MM.1S (cell line): ENCODE measurements at regions not wholly inside any gene's neighbourhood (a gene's known extent, or its start where the extent isn't known, plus 50 kb on each side); places are given as distances from the start of the nearest gene placed in this dataset.

Experiments
- DNase-seq: peaks from one replicate; pipeline ENCODE4 v3.0.0-alpha.2; 2015
- H2AFZ ChIP-seq: fragments of 300-600 bp; sonication (generic); 2 replicates; pipeline ENCODE4 v1.6.0; 2016; ENCODE audit warnings: antibody characterized with exemption, low read length
- H3F3A ChIP-seq: fragments of 300-600 bp; sonication (generic); 2 replicates; pipeline ENCODE4 v1.6.1; 2016; ENCODE audit warnings: mild to moderate bottlenecking, antibody characterized with exemption, low read length, moderate library complexity, mixed read lengths; ENCODE audit not compliant: insufficient read depth
- H3K27ac ChIP-seq: fragments of 300-600 bp; sonication (generic); 2 replicates; pipeline ENCODE4 v1.5.1; 2016; ENCODE audit warnings: mild to moderate bottlenecking, low read length
- H3K27me3 ChIP-seq: fragments of 300-600 bp; sonication (generic); replicated peaks from 2 replicates; pipeline ENCODE4 v1.6.0; 2016; ENCODE audit warnings: low read length; ENCODE audit not compliant: insufficient read depth
- H3K36me3 ChIP-seq: fragments of 300-600 bp; sonication (generic); replicated peaks from 2 replicates; pipeline ENCODE4 v1.6.1; 2016; ENCODE audit warnings: mild to moderate bottlenecking, low read length, mixed read lengths; ENCODE audit not compliant: insufficient read depth
- H3K4me1 ChIP-seq: fragments of 300-600 bp; sonication (generic); 2 replicates; pipeline ENCODE4 v1.6.1; 2016; ENCODE audit warnings: low read length, mixed read lengths
- H3K4me2 ChIP-seq: fragments of 300-600 bp; sonication (generic); 2 replicates; pipeline ENCODE4 v1.6.0; 2016; ENCODE audit warnings: low read depth, low read length
- H3K4me3 ChIP-seq: fragments of 300-600 bp; sonication (generic); 2 replicates; pipeline ENCODE4 v1.5.1; 2016; ENCODE audit warnings: low read length, mixed read lengths
- H3K79me2 ChIP-seq: fragments of 300-600 bp; sonication (generic); 2 replicates; pipeline ENCODE4 v1.6.1; 2016; ENCODE audit warnings: mixed run types, low read length, mixed read lengths
- H3K9ac ChIP-seq: fragments of 300-600 bp; sonication (generic); 2 replicates; pipeline ENCODE4 v1.6.1; 2016; ENCODE audit warnings: low read length, mixed read lengths
- H3K9me2 ChIP-seq: fragments of 300-600 bp; sonication (generic); replicated peaks from 2 replicates; pipeline ENCODE4 v1.6.1; 2016; ENCODE audit warnings: mild to moderate bottlenecking, low read length, mixed read lengths; ENCODE audit not compliant: insufficient read depth
- H3K9me3 ChIP-seq: fragments of 300-600 bp; sonication (generic); replicated peaks from 2 replicates; pipeline ENCODE4 v1.6.1; 2016; ENCODE audit warnings: mild to moderate bottlenecking, low read length, mixed read lengths; ENCODE audit not compliant: insufficient read depth
- H4K20me1 ChIP-seq: fragments of 300-600 bp; sonication (generic); 2 replicates; pipeline ENCODE4 v1.6.1; 2016; ENCODE audit warnings: mild to moderate bottlenecking, low read length, moderate library complexity, mixed read lengths; ENCODE audit not compliant: insufficient read depth
- CTCF ChIP-seq: fragments of 300-600 bp; sonication (generic); IDR thresholded peaks from 2 replicates; pipeline ENCODE4 v1.5.1; 2016; ENCODE audit warnings: antibody characterized with exemption, low read length, mixed read lengths
- EZH2 ChIP-seq: fragments of 300-600 bp; sonication (generic); optimal IDR thresholded peaks from 2 replicates; pipeline ENCODE3; 2017; ENCODE audit warnings: low read depth, mild to moderate bottlenecking, antibody characterized with exemption, low read length, mixed read lengths
- EZH2phosphoT487 ChIP-seq: fragments of 300-600 bp; sonication (generic); IDR thresholded peaks from 2 replicates; pipeline ENCODE4 v1.6.1; 2018; ENCODE audit warnings: antibody characterized with exemption, low read length

GRCh38 chr15:35827911-35828310, 281.9 kb upstream of the DPH6 start:
- no peaks in the 10 kb centered on the region for H3K36me3 ChIP-seq
- no peaks in the 10 kb centered on the region for H3K27me3 ChIP-seq
- H3K9me3 ChIP-seq = no peaks in the 10 kb centered on the region
- no peak overlapping the region for H3K27ac ChIP-seq
- no peaks in the 10 kb centered on the region for H3F3A ChIP-seq
- peaks cover 7% of the 10 kb centered on the region; the same call in 1 of the 2 replicates for H3K4me1 ChIP-seq
- DNase-seq = no peak
- H3K4me2 ChIP-seq = peak overlapping the region; percentile 11; the same call in 1 of the 2 replicates
- no peak overlapping the region for H3K4me3 ChIP-seq
- TF ChIP-seq EZH2phosphoT487 (no peak), CTCF (no peak), EZH2 (no peak)
- H3K9ac ChIP-seq = no peak overlapping the region
- no peaks in the 10 kb centered on the region for H3K79me2 ChIP-seq
- H4K20me1 ChIP-seq = no peaks in the 10 kb centered on the region
- no peak overlapping the region for H2AFZ ChIP-seq
- no peaks in the 10 kb centered on the region for H3K9me2 ChIP-seq

DNA sequence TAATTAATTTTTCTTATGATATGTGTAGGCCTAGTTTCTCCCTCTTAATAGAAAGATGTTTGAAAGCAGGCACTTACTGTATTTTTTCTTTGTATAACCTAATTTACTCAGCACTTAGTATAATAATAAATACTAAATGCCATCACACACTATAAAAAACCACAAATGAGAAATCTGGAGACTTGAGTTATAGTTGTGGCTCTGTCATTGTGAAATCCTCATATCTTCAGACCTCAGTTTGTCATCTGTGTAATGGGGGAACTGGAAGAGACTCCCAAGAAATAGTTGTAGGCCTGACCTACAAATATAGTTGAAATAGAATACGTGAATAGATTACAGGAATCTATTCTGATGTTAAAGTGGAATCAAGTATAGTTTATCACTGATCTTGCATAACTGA, 287.6 kb upstream of the DPH6 start:
- Histone ChIP-seq H3K9ac (no peak overlapping the region), H3K9me2 (no peaks in the 10 kb centered on the region), H3K79me2 (no peaks in the 10 kb centered on the region), H3K4me2 (no peak overlapping the region), H3K4me1 (no peaks in the 10 kb centered on the region), H3K27ac (no peak overlapping the region), H2AFZ (no peak overlapping the region), H3F3A (no peaks in the 10 kb centered on the region), H3K4me3 (no peak overlapping the region), H4K20me1 (no peaks in the 10 kb centered on the region), H3K9me3 (no peaks in the 10 kb centered on the region), H3K27me3 (no peaks in the 10 kb centered on the region), H3K36me3 (no peaks in the 10 kb centered on the region)
- no peak for TF ChIP-seq EZH2phosphoT487
- no peak for TF ChIP-seq EZH2
- no peak for TF ChIP-seq CTCF
- no peak for DNase-seq

- no peak overlapping the region for H2AFZ ChIP-seq
Measured at GRCh38 chr15:35834216-35834830, 288.4 kb upstream of the DPH6 start.

More at GRCh38 chr15:35834216-35834830, 288.4 kb upstream of the DPH6 start:
- no peaks in the 10 kb centered on the region for H3K27me3 ChIP-seq
- DNase-seq = no peak
- no peaks in the 10 kb centered on the region for H3K36me3 ChIP-seq
- H3K27ac ChIP-seq = no peak overlapping the region
- H3K79me2 ChIP-seq = no peaks in the 10 kb centered on the region
- H3K4me1 ChIP-seq = no peaks in the 10 kb centered on the region
- no peak overlapping the region for H3K4me2 ChIP-seq
- no peaks in the 10 kb centered on the region for H3F3A ChIP-seq
- no peak for TF ChIP-seq CTCF
- no peak for TF ChIP-seq EZH2
- TF ChIP-seq EZH2phosphoT487 = no peak
- H3K4me3 ChIP-seq = no peak overlapping the region
- no peaks in the 10 kb centered on the region for H3K9me3 ChIP-seq
- no peak overlapping the region for H3K9ac ChIP-seq
- no peaks in the 10 kb centered on the region for H4K20me1 ChIP-seq
- H3K9me2 ChIP-seq = no peaks in the 10 kb centered on the region
